Caco-2 (cell line): ENCODE measurements at regions not wholly inside any gene's neighbourhood (a gene's known extent, or its start where the extent isn't known, plus 50 kb on each side); places are given as distances from the start of the nearest gene placed in this dataset.

Experiments used
- BruUV-seq: library from RNA; stranded (reverse); fragments of 400-500 nt; replicated peaks from 2 replicates; lab custom pipeline; 2021; lab: Mats Ljungman, UMichigan
- CTCF ChIA-PET: fragments of 300-600 bp; sonication (Branson Sonifier 250); formaldehyde crosslinking; loops from one replicate; lab custom pipeline; 2022; ENCODE audit warnings: antibody characterized with exemption; lab: Charles Lee
- POLR2A ChIA-PET: fragments of 300-600 bp; sonication (Branson Sonifier 250); formaldehyde crosslinking; loops from one replicate; lab custom pipeline; 2022; ENCODE audit warnings: antibody characterized with exemption; lab: Charles Lee
- DNase-seq, 2 experiments: peaks; one replicate each; pipeline versions ENCODE4 v3.0.0 to v3.0.0-alpha.2; 2020 to 2022
- H3K27me3 ChIP-seq: replicated peaks from 2 replicates; pipeline ENCODE4 v1.6.0; 2011; ENCODE audit warnings: low read length; ENCODE audit not compliant: control insufficient read depth, insufficient read depth
- H3K36me3 ChIP-seq: 2 replicates; pipeline ENCODE4 v1.5.1; 2011; ENCODE audit warnings: low read length; ENCODE audit not compliant: control insufficient read depth, insufficient read depth
- H3K4me1 ChIP-seq: fragments of 250-450 bp; sonication (Bioruptor Pico); 2 replicates; pipeline ENCODE4 v1.5.1; 2020; ENCODE audit warnings: mild to moderate bottlenecking
- H3K4me3 ChIP-seq: 2 replicates; pipeline ENCODE4 v1.5.1; 2011; ENCODE audit warnings: low read depth, mild to moderate bottlenecking, control low read depth, low read length
- H3K9me3 ChIP-seq: fragments of 250-450 bp; sonication (Bioruptor Pico); 2 replicates; pipeline ENCODE4 v1.5.1; 2020; ENCODE audit warnings: mild to moderate bottlenecking, moderate library complexity
- H3K27ac Mint-ChIP-seq: one replicate; pipeline ENCODE4 v1.8.0; 2022; ENCODE audit warnings: mixed read lengths; ENCODE audit not compliant: unreplicated experiment
- H3K27me3 Mint-ChIP-seq: one replicate; pipeline ENCODE4 v1.8.0; 2022; ENCODE audit warnings: mixed read lengths; ENCODE audit not compliant: insufficient read depth, unreplicated experiment
- H3K36me3 Mint-ChIP-seq: one replicate; pipeline ENCODE4 v1.8.0; 2022; ENCODE audit warnings: mild to moderate bottlenecking, mixed read lengths; ENCODE audit not compliant: insufficient read depth, unreplicated experiment
- H3K4me1 Mint-ChIP-seq: one replicate; pipeline ENCODE4 v1.8.0; 2022; ENCODE audit warnings: low read depth, mixed read lengths; ENCODE audit not compliant: unreplicated experiment
- H3K4me3 Mint-ChIP-seq: one replicate; pipeline ENCODE4 v1.8.0; 2022; ENCODE audit warnings: mild to moderate bottlenecking, moderate library complexity, mixed read lengths; ENCODE audit not compliant: unreplicated experiment
- H3K9me3 Mint-ChIP-seq: one replicate; pipeline ENCODE4 v1.8.0; 2022; ENCODE audit warnings: mixed read lengths; ENCODE audit not compliant: unreplicated experiment
- CTCF ChIP-seq, 2 experiments: fragments of 200-600 bp in 1 of 2; IDR thresholded peaks; 1 replicate in 1 of 2; 2 replicates in 1 of 2; pipeline versions ENCODE4 v1.5.1 to v1.8.0; 2011 to 2022; ENCODE audit warnings: antibody characterized with exemption in 1 of 2, control low read depth in 1 of 2, inconsistent platforms in 1 of 2, low read depth in 1 of 2, low read length in 1 of 2, mild to moderate bottlenecking in 1 of 2, moderate library complexity in 1 of 2; ENCODE audit not compliant: insufficient read depth in 1 of 2, severe bottlenecking in 1 of 2, unreplicated experiment in 1 of 2
- intact Hi-C: fragments of 100-400 bp; cut with micrococcal nuclease; formaldehyde crosslinking; loops from one replicate; pipeline ENCODE4 v1.10.0; 2022; ENCODE audit not compliant: unreplicated experiment

- H3K4me1 ChIP-seq: no peaks in the 10 kb centered on the region
- no peak for TF ChIP-seq CTCF (IDR thresholded peaks at IDR 0.05; ENCODE audit: insufficient read depth in 1 of 2, low read depth in 1 of 2, low read length in 1 of 2, severe bottlenecking in 1 of 2, unreplicated experiment in 1 of 2)
- POLR2A ChIA-PET: no interaction called here
- no peaks in the 10 kb centered on the region for H3K27me3 ChIP-seq
- H3K4me3 ChIP-seq: no peak overlapping the region
- Mint-ChIP-seq H3K36me3 (peaks cover 45% of the 10 kb centered on the region), H3K27me3 (no peaks in the 10 kb centered on the region), H3K9me3 (no peaks in the 10 kb centered on the region), H3K27ac (no peak overlapping the region), H3K4me1 (no peaks in the 10 kb centered on the region), H3K4me3 (no peak overlapping the region)
- H3K36me3 ChIP-seq: no peaks in the 10 kb centered on the region; the same call in 1 of the 2 replicates
- DNase-seq: no peak
- intact Hi-C loops: no loop called here
- CTCF ChIA-PET: no interaction called here
- H3K9me3 ChIP-seq: no peaks in the 10 kb centered on the region
- BruUV-seq: no TSS peak
These were observed 66.0 kb downstream of the BOLA3 start for GRCh38 chr2:74081763-74082110.

- TF ChIP-seq CTCF (IDR thresholded peaks at IDR 0.05; ENCODE audit: insufficient read depth in 1 of 2, low read depth in 1 of 2, low read length in 1 of 2, severe bottlenecking in 1 of 2, unreplicated experiment in 1 of 2): no peak
- ChIA-PET POLR2A (no interaction called here), CTCF (no interaction called here)
- H3K4me3 ChIP-seq: no peak overlapping the region
- no peaks in the 10 kb centered on the region for H3K4me1 Mint-ChIP-seq
- no peaks in the 10 kb centered on the region for H3K27me3 ChIP-seq
- H3K36me3 Mint-ChIP-seq: peaks cover 48% of the 10 kb centered on the region
- H3K9me3 ChIP-seq: no peaks in the 10 kb centered on the region
- H3K36me3 ChIP-seq: no peaks in the 10 kb centered on the region; the same call in 1 of the 2 replicates
- intact Hi-C loops: no loop called here
- H3K4me1 ChIP-seq: no peaks in the 10 kb centered on the region
- no peak overlapping the region for H3K4me3 Mint-ChIP-seq
- no peak overlapping the region for H3K27ac Mint-ChIP-seq
- H3K27me3 Mint-ChIP-seq: no peaks in the 10 kb centered on the region
- DNase-seq: no peak
- BruUV-seq: no TSS peak
- H3K9me3 Mint-ChIP-seq: no peaks in the 10 kb centered on the region
These were observed 64.0 kb downstream of the BOLA3 start for GRCh38 chr2:74083750-74084149.
